ENCODE measurements at regions not wholly inside any gene's neighbourhood (a gene's known extent, or its start where the extent isn't known, plus 50 kb on each side); places are given as distances from the start of the nearest gene placed in this dataset.

DNA sequence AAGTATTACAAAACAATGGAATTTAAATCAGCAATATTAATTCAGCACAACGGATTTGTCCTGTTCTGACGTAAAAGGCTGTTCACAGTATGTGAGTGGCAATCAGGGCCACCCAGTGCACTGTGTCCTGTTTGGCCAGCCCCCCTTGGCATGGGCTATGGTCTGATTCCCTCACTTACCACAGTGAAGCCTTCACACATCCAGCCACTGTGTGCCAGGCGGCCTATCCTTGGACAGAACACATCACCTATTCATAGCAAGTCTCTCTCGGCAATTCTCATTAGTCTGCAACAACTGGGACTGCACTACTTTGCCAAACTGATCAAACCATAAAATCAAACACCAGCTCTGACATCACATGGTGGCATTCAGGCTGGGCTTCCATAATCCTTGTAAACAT is 221.5 kb upstream of the TSHZ3 start:
- DNase-seq (ENCODE audit: low read depth) = no peak
- in situ Hi-C loops (cut with HindIII; ENCODE audit: low pct_unique_long_range_greater_than_20kb, low sequenced_read_pairs) = no loop called here

DNA sequence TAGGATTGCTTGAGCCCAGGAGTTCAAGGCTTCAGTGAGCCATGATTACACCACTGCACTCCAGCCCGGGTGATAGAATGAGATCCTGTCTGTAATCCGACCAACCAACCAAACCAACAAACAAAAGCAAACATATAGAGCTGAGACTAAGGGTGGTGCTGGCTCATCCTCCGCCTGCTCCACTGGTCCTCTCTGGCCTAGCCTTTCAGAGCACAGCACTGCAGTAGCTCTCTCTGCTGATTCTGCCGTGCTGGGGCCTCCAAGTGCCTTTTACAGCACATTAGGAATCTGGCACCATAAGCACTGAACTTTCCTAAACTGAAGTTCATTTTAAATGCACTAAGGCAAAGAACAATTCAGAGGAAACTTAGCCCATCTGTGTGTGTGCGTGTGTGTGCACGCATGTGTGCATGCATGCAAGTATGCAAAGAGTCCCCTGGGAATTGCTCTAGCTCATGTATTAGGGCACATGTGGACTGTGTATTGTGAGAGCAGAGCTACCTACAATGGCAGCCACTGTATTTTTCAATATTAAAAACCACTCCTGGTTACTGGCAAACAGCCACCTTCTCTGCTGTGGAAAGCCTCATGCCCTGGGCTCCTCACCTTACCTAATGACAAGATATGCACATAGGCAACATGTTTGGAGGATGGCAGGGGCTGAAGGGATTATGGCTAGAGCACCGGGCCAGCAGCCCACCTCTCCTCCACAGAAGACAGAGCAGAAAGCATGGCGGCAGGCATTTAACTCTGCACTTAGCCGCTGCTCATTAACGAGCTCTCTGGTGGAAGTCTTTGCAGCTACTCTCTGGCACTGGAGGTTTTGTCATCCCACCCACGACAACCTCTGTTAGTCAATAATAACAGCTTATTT is 223.1 kb upstream of the TSHZ3 start:
- no peak for DNase-seq (ENCODE audit: low read depth)
- in situ Hi-C loops (cut with HindIII; ENCODE audit: low pct_unique_long_range_greater_than_20kb, low sequenced_read_pairs) = no loop called here

DNA sequence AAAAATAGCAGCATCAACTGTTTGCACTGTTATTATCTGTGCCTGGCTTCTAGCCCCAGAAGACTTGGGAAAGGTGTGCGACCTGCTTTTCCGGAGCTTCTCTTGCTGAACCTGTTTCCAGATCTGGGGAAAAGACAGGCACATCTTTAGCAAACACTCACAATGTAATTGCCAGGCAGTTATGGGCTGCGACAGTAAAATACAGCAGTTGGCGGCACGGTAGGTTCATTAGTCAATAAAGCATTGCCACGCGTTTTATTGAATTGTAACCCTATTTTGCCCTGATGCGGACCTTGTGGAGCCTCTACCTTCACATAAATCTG is 223.7 kb upstream of the TSHZ3 start:
- in situ Hi-C loops (cut with HindIII; ENCODE audit: low pct_unique_long_range_greater_than_20kb, low sequenced_read_pairs) = no loop called here

DNA sequence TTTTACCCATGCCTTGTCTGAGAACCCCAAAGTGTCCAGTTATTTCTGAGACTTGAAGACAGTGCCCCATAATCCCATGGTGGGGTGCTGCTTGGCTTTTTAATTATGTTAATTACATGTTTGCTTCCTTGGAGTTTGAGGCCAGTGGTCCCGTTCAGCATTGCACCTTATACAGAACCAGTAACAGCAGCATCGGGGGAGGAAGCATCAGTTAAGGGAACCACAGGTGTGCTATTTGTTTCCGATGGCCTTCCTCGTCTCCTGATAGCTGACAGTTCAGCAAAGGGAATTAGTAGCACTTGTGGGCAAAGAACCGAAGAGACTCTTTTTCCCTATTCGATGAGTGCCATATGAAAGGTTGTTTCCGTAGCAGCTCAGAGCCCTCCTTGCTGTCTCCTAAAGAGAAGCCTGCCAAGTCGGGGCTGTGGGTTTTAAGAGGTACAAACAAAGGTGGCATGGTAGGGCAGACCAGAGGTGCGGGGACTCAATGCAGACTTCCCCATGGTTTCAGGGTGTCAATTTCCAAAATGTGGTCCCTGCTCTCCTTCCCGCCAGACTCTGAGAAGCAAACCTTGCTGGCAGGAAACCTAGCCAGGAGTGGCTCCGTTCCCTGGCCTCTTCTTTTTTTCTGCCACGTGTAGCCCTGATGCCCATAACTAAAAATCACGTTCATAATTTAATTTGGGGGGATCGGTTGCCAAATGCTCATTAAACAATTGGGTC is 225.2 kb upstream of the TSHZ3 start:
- DNase-seq (ENCODE audit: low read depth) = no peak
- in situ Hi-C loops (cut with HindIII; ENCODE audit: low pct_unique_long_range_greater_than_20kb, low sequenced_read_pairs) = no loop called here

More for the DNA sequence above, 223.7 kb upstream of the TSHZ3 start:
- DNase-seq (ENCODE audit: low read depth) = no peak

DNA sequence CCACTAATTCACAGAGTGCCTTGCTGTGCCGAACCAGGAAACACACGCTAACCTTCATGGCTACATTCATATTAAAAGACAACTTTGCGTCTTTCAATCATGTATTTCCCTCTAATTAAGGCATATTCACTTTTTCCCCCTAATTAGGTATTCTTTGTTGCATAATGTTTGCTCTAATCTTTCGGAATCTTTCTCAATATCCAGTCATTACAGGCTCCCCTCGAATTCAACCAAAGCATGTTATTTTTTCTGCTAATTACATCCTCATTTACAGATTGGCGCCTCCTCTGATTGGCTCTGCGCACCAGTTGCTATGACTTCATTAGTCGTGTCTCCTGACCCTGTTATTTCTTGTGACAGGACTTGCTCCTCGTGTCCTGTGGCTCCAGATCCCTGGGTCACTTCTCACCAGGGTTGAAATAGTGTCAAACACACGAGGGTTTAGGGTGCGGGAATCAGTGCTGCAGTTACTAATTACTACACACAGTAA is 226.7 kb upstream of the TSHZ3 start:
- DNase-seq (ENCODE audit: low read depth) = no peak
- in situ Hi-C loops (cut with HindIII; ENCODE audit: low pct_unique_long_range_greater_than_20kb, low sequenced_read_pairs) = no loop called here

DNA sequence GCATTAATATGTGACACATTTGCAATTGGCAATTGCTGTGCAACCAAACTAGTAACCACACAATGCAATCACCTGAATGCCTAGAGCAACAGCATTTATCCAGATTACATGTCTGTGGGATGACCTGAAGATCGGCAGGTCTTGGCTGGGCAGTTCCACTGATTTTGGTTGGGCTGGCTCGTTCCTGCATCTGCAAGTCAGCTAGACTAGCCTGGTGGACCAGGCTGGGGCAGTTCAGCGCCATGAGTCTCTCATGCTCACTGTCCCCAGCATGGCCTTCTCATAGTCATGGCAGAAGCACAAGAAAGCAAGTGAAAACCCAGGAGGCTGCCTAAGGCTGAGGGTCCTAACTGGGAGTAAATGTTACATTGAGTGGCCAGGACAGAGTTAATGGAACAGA is 229.1 kb upstream of the TSHZ3 start:
- no peak for DNase-seq (ENCODE audit: low read depth)
- in situ Hi-C loops (cut with HindIII; ENCODE audit: low pct_unique_long_range_greater_than_20kb, low sequenced_read_pairs) = no loop called here

DNA sequence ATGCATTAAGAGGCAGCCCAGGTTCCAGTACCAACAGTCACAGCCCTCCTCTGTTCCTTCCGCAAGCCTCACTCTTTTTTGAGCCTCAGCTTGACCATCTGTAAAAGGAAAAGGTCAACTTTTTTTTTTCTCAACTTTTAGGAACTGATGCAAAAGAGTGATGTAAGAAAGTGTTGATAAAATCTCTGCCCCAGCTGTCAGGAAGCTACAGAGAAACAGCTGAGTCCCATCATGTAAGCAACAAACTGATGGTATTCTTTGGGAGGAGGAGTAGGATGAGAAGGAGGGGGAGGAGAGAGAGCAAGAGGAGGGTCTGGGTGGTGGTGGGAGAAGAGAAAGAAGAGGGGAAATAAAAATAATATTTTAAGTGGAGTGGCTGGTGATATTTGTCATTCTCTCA is 233.9 kb upstream of the TSHZ3 start:
- no peak for DNase-seq (ENCODE audit: low read depth)
- in situ Hi-C loops (cut with HindIII; ENCODE audit: low pct_unique_long_range_greater_than_20kb, low sequenced_read_pairs) = no loop called here

DNA sequence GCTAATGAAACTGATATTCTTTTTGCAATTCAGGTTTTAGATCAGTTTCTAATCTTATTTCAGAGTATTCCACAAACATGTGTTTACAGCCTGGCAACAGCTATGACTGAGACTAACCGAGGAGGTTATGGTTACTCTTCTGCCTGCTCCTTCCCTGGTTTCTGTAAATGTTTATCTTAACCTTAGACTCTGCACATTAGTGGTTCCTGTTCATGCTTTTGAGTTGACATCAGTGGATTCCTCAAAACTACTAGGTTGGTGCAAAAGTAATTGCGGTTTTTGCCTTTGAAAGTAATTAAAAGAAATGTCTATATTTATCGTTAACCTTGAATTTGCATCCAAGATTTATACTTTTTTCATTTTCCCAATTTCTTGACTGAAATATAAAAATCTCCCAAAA is 237.0 kb upstream of the TSHZ3 start:
- in situ Hi-C loops (cut with HindIII; ENCODE audit: low pct_unique_long_range_greater_than_20kb, low sequenced_read_pairs) = no loop called here
- peak; percentile 18 for DNase-seq (ENCODE audit: low read depth)

DNA sequence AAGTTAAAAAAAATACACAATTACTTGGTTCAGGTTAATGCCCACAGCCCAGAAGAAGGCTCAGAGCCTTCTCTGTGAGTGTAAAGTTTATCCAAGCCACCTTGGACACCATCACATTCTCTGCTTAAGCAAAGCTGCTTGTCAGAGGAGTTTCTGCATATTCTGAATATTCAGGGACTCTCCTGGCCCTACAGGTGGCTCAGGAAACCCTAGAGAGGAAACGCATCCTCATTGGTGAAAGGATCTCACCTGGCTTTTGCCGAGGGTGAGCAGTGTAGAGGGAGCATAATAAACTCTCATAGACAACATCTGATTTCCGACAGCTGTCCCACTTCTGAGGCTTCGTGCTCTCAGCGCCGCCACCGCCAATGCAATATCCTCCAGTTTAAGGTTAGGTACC is 239.9 kb upstream of the TSHZ3 start:
- in situ Hi-C loops (cut with HindIII; ENCODE audit: low pct_unique_long_range_greater_than_20kb, low sequenced_read_pairs) = no loop called here
- DNase-seq (ENCODE audit: low read depth) = no peak

DNA sequence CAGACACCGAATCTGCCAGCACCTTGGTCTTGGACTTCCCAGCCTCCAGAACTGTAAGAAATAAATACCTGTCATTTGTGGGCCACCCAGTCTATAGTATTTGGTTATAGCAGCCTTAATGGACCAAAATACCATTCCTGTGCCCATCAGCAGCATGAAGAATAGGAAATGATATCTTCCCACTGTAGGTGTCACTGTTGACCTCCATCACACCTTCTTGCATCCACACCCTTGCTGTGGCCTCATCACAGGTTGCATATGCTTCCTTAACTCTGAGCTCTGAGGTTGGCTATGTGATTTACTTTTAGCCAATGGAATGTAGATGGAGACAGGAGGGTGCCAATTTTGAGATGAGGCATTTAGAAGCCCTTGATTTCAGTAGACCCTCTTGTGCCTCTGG is 242.0 kb upstream of the TSHZ3 start:
- in situ Hi-C loops (cut with HindIII; ENCODE audit: low pct_unique_long_range_greater_than_20kb, low sequenced_read_pairs) = no loop called here
- no peak for DNase-seq (ENCODE audit: low read depth)

DNA sequence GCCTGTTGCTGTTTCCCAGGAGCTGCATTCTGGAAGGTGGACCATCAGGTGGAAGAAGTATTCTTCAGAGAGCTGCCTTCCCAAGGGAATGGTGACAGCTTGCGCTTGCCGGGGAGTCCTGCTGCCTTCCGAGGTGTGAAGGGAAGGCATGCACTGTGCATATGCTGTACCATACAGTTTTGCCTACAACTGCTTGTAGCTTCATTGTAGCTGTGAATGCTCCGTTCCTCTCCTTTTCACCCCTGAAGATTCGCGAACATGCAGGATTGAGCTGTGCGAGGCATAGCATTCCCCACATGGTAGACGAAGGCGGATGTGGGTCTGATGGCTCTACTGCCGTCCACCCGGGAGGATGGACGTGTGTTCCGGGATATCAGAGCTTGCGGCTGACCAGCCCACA is 243.2 kb upstream of the TSHZ3 start:
- no peak for DNase-seq (ENCODE audit: low read depth)
- in situ Hi-C loops (cut with HindIII; ENCODE audit: low pct_unique_long_range_greater_than_20kb, low sequenced_read_pairs) = no loop called here

DNA sequence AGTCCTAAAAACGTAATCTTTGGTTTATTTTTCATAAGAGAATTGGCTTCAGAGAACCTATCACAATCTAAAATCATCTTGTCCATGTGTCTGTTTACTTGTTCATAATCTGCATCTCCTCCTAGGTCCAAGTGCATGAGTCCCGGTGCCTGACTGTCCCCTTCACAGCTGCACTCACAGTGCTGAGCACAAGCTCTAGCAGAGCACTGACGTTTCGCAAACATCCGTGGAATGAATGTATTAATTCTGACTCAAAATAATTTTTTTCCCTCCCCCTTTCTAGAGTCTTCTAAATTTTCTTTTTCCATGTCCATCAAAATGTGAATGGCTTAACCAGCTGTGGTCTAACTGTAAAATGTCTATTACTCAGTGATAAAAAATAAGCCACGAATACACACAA is 245.5 kb upstream of the TSHZ3 start:
- in situ Hi-C loops (cut with HindIII; ENCODE audit: low pct_unique_long_range_greater_than_20kb, low sequenced_read_pairs) = no loop called here
- DNase-seq (ENCODE audit: low read depth) = no peak

DNA sequence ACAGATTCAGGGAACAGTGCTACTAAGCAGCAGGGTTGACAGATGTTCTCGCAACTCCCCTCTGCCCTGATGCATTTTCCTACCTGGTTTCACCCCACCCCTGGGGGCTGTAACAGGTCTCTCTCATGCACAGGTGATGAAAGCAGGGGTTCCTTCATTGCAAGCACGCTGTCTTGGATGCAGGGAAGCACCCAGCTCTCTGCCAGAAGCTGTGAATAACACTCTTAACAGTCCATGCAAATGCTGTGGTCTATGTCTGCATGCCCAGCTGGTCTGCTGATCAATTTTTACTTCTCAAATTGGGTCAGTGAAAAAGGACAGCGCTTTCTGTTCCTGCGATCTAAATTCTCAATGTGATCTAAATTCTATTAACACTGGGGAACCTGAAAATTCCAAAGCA is 246.3 kb upstream of the TSHZ3 start:
- DNase-seq (ENCODE audit: low read depth) = no peak
- in situ Hi-C loops (cut with HindIII; ENCODE audit: low pct_unique_long_range_greater_than_20kb, low sequenced_read_pairs) = no loop called here

DNA sequence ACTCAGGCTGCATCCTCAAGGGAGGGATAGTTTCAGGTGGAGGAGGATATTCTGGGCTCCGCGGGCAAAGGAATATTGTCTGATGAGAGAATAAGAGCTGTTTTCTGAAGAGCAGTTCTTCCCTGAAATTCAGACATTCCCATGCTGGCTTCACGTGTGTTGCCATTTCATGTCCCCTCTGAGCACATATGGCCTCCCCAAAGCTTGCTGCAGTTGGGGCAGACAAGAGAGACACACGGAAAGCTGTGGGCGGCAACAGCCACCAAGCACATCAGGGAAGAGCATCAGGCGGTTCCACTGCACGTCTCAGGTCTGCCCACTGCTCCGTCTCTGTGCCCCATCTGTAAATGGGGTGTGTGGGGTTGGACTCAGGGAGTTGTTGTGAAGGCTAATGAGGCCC is 247.5 kb upstream of the TSHZ3 start:
- no peak for DNase-seq (ENCODE audit: low read depth)
- in situ Hi-C loops (cut with HindIII; ENCODE audit: low pct_unique_long_range_greater_than_20kb, low sequenced_read_pairs) = no loop called here

DNA sequence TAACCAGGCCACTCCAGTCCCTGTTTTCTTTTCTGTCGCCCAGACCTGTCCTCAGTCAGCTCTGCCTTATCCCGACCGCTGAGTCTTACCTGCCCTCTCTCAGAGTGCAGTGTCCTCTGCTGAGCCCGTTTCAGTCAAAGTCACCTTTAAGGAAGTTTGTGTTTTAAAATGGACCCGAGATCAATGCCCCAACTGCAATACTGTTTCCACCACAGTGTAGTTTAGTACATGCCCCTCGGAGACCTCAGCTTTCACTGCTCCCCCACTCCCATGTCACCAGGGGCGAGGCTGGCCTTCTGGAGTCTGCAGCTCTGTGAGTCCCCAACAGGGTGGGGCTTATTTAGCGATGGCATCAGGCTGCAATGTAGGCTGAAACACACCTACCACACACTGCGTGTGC is 248.4 kb upstream of the TSHZ3 start:
- in situ Hi-C loops (cut with HindIII; ENCODE audit: low pct_unique_long_range_greater_than_20kb, low sequenced_read_pairs) = no loop called here
- DNase-seq (ENCODE audit: low read depth) = no peak

DNA sequence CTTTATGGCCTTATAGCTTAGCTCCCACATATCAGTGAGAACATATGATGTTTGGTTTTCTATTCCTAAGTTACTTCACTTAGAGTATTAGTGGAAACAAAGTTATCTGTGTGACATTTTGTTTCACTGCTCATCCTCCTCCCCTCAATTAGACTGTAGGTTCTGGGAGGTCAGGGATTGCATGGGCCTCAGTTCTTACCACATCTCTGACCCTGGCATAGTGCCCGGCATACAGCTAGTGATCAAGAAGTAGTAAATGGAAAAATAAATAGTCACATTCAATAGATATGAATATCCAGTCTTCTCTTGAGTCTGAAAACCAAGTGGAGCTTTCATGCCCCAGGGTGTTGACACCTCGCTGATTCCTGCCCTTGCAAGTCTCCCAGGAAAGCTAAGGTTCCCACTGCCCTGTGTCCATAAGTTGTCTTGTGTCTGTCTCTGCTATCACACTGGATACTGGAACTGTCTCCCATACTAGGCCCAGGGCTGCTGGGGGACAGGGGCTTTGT is 249.5 kb upstream of the TSHZ3 start:
- no peak for DNase-seq (ENCODE audit: low read depth)
- in situ Hi-C loops (cut with HindIII; ENCODE audit: low pct_unique_long_range_greater_than_20kb, low sequenced_read_pairs) = no loop called here

DNA sequence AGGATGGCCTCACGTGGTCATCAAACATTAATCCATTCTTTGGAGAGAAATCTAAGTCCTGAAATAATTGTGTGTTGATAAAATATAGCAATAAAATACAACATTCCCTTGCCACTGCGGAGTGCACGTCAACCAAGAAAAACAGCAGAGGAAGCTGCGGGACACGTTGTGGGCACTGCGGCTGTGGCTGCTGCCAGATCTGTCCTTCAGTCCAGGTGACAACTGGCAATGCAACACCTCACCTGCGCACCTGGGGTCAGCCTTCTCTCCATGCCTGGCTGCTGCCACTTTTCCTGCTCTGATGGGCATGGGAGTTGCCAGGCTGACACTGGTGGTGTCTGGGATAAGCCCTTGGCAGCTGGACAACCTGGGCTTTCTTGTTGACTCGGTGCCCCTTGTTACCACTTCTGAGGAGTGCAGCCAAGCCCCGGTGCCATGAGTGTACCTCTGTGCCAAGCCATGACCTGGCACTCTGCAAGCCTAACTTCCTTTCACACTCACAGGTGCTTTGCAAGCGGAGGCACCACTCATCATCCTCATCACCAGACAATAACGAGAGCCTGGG is 251.6 kb upstream of the TSHZ3 start:
- in situ Hi-C loops (cut with HindIII; ENCODE audit: low pct_unique_long_range_greater_than_20kb, low sequenced_read_pairs) = no loop called here
- no peak for DNase-seq (ENCODE audit: low read depth)

DNA sequence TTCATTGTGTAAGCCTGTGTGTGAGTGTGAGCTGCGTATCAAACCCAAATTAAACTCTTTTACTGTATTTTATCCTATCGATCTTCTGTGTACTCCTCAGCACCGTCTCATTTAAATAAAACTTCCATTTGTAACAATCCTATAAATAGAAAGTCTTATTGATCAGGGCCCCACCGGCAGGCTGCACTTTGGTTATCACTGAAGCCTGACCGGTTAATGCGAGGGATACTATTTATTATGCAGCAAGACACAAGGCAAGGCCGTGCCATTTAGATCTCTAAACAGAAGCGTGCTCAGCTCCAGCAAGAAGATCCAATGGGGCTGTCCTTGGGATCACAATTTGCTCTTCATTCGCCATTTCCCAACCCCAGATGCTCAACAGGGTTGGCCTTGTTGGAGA is 252.6 kb upstream of the TSHZ3 start:
- in situ Hi-C loops (cut with HindIII; ENCODE audit: low pct_unique_long_range_greater_than_20kb, low sequenced_read_pairs) = no loop called here
- no peak for DNase-seq (ENCODE audit: low read depth)

DNA sequence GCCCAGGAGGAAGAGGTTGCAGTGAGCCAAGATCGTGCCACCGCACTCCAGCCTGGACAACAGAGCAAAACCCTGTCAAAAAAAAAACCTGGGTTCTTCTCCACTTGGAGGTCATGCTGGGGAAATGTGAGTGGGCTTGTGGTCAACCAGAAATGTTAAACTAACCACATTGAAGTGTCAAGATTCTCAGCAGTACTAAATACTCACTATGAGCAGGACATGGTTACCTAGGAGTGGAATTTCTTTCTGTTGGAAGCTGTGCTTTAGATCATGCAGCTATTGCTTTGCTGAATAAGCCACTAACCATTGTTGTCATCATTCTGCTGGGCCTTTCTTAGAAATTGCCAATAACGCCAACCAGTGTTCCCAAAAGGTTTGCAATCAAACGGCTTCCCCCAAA is 253.3 kb upstream of the TSHZ3 start:
- in situ Hi-C loops (cut with HindIII; ENCODE audit: low pct_unique_long_range_greater_than_20kb, low sequenced_read_pairs) = no loop called here
- no peak for DNase-seq (ENCODE audit: low read depth)

Measured in Caki2 (cell line).